ENCODE measurements at regions not wholly inside any gene's neighbourhood (a gene's known extent, or its start where the extent isn't known, plus 50 kb on each side); places are given as distances from the start of the nearest gene placed in this dataset.
"Not testable (repeated sequence)": the region's sequence is repeated elsewhere in the genome, so short reads cannot be mapped to it uniquely, and the experiment has no call there.

DNA sequence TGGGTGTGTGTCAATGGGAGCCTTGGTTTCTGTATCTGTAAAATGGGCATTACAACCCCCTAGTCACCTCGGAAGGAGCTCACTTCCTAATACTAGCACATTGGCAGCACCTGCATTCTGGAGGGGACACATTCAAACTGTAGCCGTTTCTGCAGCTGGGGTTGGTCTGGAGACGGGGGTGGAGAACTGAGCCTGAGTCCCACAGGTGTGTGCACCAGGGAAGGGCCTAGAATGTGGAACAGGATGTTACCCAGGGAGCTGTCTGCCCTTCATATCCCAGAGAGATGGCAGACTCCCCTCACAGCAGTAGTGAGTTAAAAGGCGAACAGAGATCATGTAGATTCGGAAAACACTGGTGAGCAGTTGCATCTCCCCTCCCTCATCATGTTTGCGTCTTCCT lies 272.8 kb upstream of the ZNF32 start:
- DNase-seq = no peak
- BruUV-seq (replicated peaks) = no TSS peak
- Mint-ChIP-seq H3K27me3 (ENCODE audit: unreplicated experiment) (peaks cover 43% of the 10 kb centered on the region), H3K4me1 (ENCODE audit: low read depth, unreplicated experiment) (no peaks in the 10 kb centered on the region), H3K9me3 (ENCODE audit: low read depth, unreplicated experiment) (no peaks in the 10 kb centered on the region), H3K27ac (ENCODE audit: unreplicated experiment) (no peak overlapping the region), H3K4me3 (ENCODE audit: low read depth, unreplicated experiment) (no peak overlapping the region), H3K36me3 (ENCODE audit: insufficient read depth, unreplicated experiment) (no peaks in the 10 kb centered on the region)
- intact Hi-C loops (cut with micrococcal nuclease; ENCODE audit: unreplicated experiment) = no loop called here
- CTCF ChIA-PET = no interaction called here
- TF ChIP-seq, protein P1, sequence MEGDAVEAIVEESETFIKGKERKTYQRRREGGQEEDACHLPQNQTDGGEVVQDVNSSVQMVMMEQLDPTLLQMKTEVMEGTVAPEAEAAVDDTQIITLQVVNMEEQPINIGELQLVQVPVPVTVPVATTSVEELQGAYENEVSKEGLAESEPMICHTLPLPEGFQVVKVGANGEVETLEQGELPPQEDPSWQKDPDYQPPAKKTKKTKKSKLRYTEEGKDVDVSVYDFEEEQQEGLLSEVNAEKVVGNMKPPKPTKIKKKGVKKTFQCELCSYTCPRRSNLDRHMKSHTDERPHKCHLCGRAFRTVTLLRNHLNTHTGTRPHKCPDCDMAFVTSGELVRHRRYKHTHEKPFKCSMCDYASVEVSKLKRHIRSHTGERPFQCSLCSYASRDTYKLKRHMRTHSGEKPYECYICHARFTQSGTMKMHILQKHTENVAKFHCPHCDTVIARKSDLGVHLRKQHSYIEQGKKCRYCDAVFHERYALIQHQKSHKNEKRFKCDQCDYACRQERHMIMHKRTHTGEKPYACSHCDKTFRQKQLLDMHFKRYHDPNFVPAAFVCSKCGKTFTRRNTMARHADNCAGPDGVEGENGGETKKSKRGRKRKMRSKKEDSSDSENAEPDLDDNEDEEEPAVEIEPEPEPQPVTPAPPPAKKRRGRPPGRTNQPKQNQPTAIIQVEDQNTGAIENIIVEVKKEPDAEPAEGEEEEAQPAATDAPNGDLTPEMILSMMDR (IDR thresholded peaks at IDR 0.05; ENCODE audit: unreplicated experiment) = no peak

DNA sequence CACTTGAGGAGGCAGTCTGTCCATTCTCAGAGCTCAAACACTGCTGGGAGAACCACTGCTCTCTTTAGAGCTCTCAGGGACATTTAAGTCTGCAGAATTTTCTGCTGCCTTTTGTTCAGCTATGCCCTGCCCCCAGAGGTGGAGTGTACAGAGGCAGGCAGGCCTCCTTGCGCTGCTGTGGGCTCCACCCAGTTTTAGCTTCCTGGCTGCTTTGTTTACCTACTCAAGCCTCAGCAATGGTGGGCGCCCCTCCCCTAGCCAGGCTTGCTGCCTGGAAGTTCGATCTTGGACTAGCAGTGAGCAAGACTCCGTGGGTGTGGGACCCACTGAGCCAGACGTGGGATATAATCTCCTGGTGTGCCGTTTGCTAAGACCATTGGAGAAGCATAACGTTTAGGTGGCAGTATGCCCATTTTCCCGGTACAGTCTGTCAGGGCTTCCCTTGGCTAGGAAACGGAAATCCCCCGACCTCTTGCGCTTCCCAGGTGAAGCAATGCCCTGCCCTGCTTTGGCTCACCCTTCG lies 271.6 kb upstream of the ZNF32 start:
- DNase-seq; CTCF ChIA-PET; BruUV-seq (replicated peaks): not testable (repeated sequence)

DNA sequence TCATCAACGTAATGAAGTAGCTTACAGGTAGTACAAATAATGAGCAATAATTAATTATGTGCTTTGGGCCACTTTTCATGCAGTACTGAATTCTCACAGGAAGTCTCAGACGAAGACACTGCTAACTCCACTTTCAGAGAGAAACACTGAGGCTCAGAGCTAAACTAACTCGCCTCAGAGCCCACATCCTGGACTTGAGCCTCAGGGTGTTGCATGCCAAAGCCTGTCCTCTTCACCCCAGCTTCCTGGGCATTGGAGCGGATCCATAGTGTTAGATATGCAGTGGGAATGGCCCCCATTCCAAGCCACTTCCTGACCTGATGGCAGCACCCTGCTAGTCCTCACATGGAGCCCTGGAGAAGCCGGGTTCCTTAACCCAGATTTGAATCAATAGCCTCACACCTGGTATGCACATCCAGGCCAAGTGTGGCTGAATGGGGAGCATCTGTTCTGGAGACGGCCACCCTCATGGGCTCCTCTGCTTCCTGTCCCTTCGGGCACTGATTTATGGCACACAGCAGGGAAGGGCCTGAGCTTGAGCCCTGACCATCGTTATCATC lies 265.1 kb upstream of the ZNF32 start:
- TF ChIP-seq, protein P1 (IDR thresholded peaks at IDR 0.05; ENCODE audit: unreplicated experiment) = no peak
- H3K4me3 Mint-ChIP-seq (ENCODE audit: low read depth, unreplicated experiment) = no peak overlapping the region
- no peak for DNase-seq
- H3K36me3 Mint-ChIP-seq (ENCODE audit: insufficient read depth, unreplicated experiment) = no peaks in the 10 kb centered on the region
- H3K4me1 Mint-ChIP-seq (ENCODE audit: low read depth, unreplicated experiment) = no peaks in the 10 kb centered on the region
- no TSS peak for BruUV-seq (replicated peaks)
- intact Hi-C loops (cut with micrococcal nuclease; ENCODE audit: unreplicated experiment) = no loop called here
- CTCF ChIA-PET = interaction anchor here (0.7 kb wide), 1 partner anchor 83 kb away, joined by 3 read pairs; no protein-coding TSS in a partner anchor
- H3K27me3 Mint-ChIP-seq (ENCODE audit: unreplicated experiment) = peaks cover 4% of the 10 kb centered on the region
- no peaks in the 10 kb centered on the region for H3K9me3 Mint-ChIP-seq (ENCODE audit: low read depth, unreplicated experiment)
- no peak overlapping the region for H3K27ac Mint-ChIP-seq (ENCODE audit: unreplicated experiment)

More for the DNA sequence above, 271.6 kb upstream of the ZNF32 start:
- intact Hi-C loops (cut with micrococcal nuclease; ENCODE audit: unreplicated experiment); H3K4me1 Mint-ChIP-seq (ENCODE audit: low read depth, unreplicated experiment); H3K9me3 Mint-ChIP-seq (ENCODE audit: low read depth, unreplicated experiment); H3K4me3 Mint-ChIP-seq (ENCODE audit: low read depth, unreplicated experiment); H3K27ac Mint-ChIP-seq (ENCODE audit: unreplicated experiment); H3K36me3 Mint-ChIP-seq (ENCODE audit: insufficient read depth, unreplicated experiment): not testable (repeated sequence)
- H3K27me3 Mint-ChIP-seq (ENCODE audit: unreplicated experiment) = peaks cover 38% of the 10 kb centered on the region

DNA sequence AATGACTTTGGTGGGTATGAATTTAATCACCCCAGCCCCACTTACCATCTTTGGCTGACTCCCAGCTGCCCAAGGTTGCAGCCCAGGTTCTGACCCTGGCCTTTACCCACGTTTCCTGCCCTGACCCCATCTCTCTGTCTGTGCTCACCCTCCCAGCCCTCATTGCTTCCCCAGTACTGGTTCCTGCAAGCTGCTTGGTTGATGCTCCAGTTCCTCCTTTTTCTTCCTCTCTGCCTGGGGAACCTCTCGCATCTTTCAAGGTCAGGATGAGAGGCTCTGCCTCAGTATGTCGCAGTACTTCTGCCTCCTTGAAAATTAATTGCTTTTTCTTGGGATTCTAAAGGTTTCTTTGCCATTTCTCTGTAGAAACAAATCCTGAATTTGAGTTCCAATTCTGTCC lies 263.8 kb upstream of the ZNF32 start:
- Mint-ChIP-seq H3K27ac (ENCODE audit: unreplicated experiment) (no peak overlapping the region), H3K36me3 (ENCODE audit: insufficient read depth, unreplicated experiment) (no peaks in the 10 kb centered on the region), H3K4me1 (ENCODE audit: low read depth, unreplicated experiment) (no peaks in the 10 kb centered on the region), H3K9me3 (ENCODE audit: low read depth, unreplicated experiment) (no peaks in the 10 kb centered on the region), H3K4me3 (ENCODE audit: low read depth, unreplicated experiment) (no peak overlapping the region), H3K27me3 (ENCODE audit: unreplicated experiment) (no peaks in the 10 kb centered on the region)
- CTCF ChIA-PET = no interaction called here
- intact Hi-C loops (cut with micrococcal nuclease; ENCODE audit: unreplicated experiment) = no loop called here
- DNase-seq = no peak
- BruUV-seq (replicated peaks) = no TSS peak
- TF ChIP-seq, protein P1 (IDR thresholded peaks at IDR 0.05; ENCODE audit: unreplicated experiment) = no peak

DNA sequence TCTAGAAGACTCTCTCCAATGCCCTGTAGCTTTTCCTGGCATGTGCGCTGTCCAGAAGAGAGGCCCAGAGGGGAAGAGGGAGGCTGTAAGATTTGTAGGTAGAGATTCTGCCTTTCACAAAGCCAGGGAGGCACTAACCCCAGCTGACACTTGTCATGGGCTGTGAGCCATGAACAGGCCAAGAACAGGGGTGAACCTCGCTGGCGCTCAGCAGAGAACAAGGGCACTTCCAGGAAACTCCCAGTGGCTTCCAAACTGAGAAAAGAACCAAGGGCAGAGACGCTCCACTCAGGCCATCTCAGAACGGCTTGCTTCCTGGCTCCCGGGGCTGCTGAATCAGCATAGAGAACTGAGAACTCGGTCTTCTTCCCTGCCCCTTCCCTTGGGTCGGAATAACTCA lies 257.8 kb upstream of the ZNF32 start:
- DNase-seq = no peak
- no TSS peak for BruUV-seq (replicated peaks)
- H3K36me3 Mint-ChIP-seq (ENCODE audit: insufficient read depth, unreplicated experiment) = no peaks in the 10 kb centered on the region
- no peaks in the 10 kb centered on the region for H3K27me3 Mint-ChIP-seq (ENCODE audit: unreplicated experiment)
- no peak overlapping the region for H3K27ac Mint-ChIP-seq (ENCODE audit: unreplicated experiment)
- no peaks in the 10 kb centered on the region for H3K9me3 Mint-ChIP-seq (ENCODE audit: low read depth, unreplicated experiment)
- intact Hi-C loops (cut with micrococcal nuclease; ENCODE audit: unreplicated experiment) = no loop called here
- CTCF ChIA-PET = no interaction called here
- no peaks in the 10 kb centered on the region for H3K4me1 Mint-ChIP-seq (ENCODE audit: low read depth, unreplicated experiment)
- TF ChIP-seq, protein P1 (IDR thresholded peaks at IDR 0.05; ENCODE audit: unreplicated experiment) = no peak
- H3K4me3 Mint-ChIP-seq (ENCODE audit: low read depth, unreplicated experiment) = no peak overlapping the region

All from Calu3 (cell line).